ENCODE measurements at regions not wholly inside any gene's neighbourhood (a gene's known extent, or its start where the extent isn't known, plus 50 kb on each side); places are given as distances from the start of the nearest gene placed in this dataset.
"Not testable (repeated sequence)": the region's sequence is repeated elsewhere in the genome, so short reads cannot be mapped to it uniquely, and the experiment has no call there.

DNA sequence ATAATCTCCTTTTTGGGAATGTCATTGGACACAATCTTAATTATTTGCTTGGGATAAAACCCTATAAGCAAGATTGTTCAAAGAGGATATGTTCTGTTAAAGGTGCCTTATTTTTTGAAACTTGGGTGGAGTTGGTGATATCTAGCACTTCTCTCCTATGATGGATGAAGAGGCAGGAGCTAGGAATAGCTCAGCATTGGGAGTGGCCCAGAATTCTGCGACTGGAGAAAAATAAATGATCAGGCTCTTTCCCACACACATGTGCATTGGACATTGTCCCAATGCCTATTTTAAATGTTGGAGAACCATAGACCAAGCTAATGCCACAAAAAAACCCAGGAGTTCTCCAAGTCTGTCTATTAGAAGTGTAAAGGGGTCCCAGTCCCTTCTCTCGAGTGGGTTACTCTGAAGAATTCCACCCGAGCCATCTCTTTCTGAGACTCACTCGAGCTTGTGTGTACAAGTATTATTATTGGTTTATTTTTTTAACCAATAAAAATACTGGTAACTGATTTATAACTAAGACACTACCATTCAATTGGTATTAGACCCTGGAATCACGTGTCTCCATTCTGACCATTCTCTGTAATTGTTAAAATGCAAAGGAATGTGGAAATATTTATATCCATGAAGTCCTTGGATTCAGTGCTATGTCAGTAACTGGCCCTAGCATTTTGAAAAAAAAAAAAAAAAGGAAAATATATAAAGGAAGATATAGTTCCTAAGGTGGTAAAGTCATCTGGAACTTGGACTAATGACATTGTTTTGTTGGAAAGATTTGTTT lies 437.5 kb upstream of the TMEM132C start:
- no peaks in the 10 kb centered on the region for H3K4me1 ChIP-seq (replicated peaks)
- no peaks in the 10 kb centered on the region for H3K36me3 ChIP-seq
- H3K9me3 ChIP-seq (replicated peaks), result no peaks in the 10 kb centered on the region
- peak in 1 of 2 experiments; percentile 3 for DNase-seq (ENCODE audit: low read depth in 1 of 2, low spot score in 2 of 2)
- H3K4me3 ChIP-seq, result no peak overlapping the region
- no peaks in the 10 kb centered on the region for H3K27me3 ChIP-seq (replicated peaks)
- no peak overlapping the region for H3K27ac ChIP-seq

DNA sequence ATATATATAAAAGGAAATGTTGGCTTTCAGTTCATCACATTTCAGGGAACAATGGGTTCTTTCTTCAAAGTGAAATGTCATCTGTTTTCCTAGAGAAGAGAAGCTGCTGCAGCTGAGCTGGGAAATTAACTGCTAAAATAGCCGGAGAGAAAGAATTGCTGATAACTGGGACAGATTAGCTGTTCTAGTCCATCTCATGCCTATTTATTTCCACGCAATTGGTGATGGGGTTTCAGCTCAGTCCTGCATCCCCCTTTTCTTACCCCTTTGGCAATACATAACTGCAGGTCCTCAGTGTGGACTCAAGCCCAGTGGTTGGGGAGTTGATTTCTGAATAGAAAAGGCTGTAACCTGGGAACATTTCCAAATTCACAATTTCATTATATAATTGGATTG lies 436.9 kb upstream of the TMEM132C start:
- Histone ChIP-seq H3K27ac (no peak overlapping the region), H3K4me3 (no peak overlapping the region), H3K9me3 (replicated peaks) (no peaks in the 10 kb centered on the region), H3K27me3 (replicated peaks) (no peaks in the 10 kb centered on the region), H3K36me3 (no peaks in the 10 kb centered on the region), H3K4me1 (replicated peaks) (no peaks in the 10 kb centered on the region)
- no peak for DNase-seq (ENCODE audit: low read depth in 1 of 2, low spot score in 2 of 2)

DNA sequence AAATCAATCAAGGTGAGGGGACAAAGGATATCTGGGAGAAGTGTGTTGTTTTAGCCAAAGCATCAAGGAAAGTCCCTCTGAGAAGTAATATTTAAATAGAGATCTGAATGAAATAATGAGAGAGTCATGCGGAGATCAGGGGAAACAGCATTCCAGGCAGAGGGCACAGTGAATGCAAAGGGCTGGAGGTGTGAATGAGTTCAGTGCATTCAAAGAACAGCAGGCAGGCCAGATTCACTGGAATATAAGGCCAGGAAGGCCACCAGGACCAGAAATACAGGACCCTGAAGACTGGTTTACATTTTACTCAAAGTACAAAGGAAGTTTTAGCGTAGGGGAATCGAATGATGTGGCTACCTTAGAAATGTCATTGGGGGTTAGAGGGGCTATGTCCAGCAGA lies 436.2 kb upstream of the TMEM132C start:
- Histone ChIP-seq H3K4me1 (replicated peaks) (no peaks in the 10 kb centered on the region), H3K4me3 (no peak overlapping the region), H3K36me3 (no peaks in the 10 kb centered on the region), H3K27me3 (replicated peaks) (no peaks in the 10 kb centered on the region), H3K27ac (no peak overlapping the region), H3K9me3 (replicated peaks) (no peaks in the 10 kb centered on the region)
- no peak for DNase-seq (ENCODE audit: low read depth in 1 of 2, low spot score in 2 of 2)

DNA sequence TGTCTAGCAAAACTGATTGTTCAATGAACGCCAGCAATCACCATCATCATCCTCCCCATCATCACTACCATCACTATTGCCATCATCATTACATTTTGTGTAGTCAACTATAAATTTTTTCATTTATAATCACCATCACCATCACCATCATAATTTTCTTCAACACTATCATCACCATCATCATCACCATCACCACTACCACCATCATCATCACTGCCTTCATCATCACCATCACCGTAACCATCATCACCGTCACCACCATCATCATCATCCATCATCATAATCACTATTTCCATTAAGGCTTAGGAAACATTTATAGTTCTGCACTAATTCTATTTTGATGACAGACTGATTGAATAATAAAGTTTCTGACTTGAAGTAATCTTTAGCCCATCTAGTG lies 434.8 kb upstream of the TMEM132C start:
- Histone ChIP-seq H3K9me3 (replicated peaks) (no peaks in the 10 kb centered on the region), H3K27ac (no peak overlapping the region), H3K36me3 (no peaks in the 10 kb centered on the region), H3K27me3 (replicated peaks) (no peaks in the 10 kb centered on the region), H3K4me1 (replicated peaks) (no peaks in the 10 kb centered on the region), H3K4me3 (no peak overlapping the region)
- no peak for DNase-seq (ENCODE audit: low read depth in 1 of 2, low spot score in 2 of 2)

DNA sequence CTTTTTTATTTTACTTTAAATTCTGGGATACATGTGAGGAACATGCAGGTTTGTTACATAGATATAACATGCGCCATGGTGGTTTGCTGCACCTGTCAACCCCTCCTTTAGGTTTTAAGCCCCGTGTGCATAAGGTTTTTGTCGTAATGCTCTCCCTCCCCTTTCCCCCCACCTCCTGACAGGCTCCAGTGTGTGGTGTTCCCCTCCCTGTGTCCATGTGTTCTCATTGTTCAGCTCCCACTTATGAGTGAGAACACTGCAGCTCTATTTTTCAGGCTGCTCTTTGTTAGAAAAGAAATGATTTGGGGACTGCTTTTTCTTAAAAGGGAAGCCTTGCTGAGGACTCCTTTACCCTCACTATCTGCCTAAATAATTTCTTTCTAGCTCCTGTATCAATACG lies 430.2 kb upstream of the TMEM132C start:
- H3K27ac ChIP-seq; H3K4me1 ChIP-seq (replicated peaks); H3K4me3 ChIP-seq; DNase-seq (ENCODE audit: low read depth in 1 of 2, low spot score in 2 of 2); H3K9me3 ChIP-seq (replicated peaks); H3K36me3 ChIP-seq; H3K27me3 ChIP-seq (replicated peaks): not testable (repeated sequence)

DNA sequence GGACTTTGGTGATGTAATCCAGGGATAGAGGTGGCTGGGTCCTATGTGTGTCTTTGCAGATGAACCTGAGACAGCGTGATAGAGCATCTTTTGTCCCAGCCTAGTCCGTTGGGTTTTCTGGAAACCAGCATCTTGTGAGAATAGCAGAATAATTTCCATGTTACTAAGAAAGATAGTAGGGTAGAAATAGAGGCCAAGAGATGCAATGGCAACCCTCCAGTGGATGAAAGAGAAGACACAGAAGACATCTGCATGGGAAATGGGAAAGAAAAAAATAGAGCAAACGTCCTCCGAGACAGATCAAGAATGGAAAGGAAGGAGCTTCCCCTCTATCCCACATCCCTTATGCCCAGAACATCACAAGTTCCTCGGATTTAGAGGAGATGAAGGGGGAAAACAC lies 409.3 kb upstream of the TMEM132C start:
- Histone ChIP-seq H3K9me3 (replicated peaks) (no peaks in the 10 kb centered on the region), H3K27me3 (replicated peaks) (no peaks in the 10 kb centered on the region; the same call in 1 of the 2 replicates), H3K4me1 (replicated peaks) (no peaks in the 10 kb centered on the region), H3K36me3 (no peaks in the 10 kb centered on the region), H3K4me3 (no peak overlapping the region), H3K27ac (no peak overlapping the region)
- DNase-seq (ENCODE audit: low read depth in 1 of 2, low spot score in 2 of 2), result no peak

DNA sequence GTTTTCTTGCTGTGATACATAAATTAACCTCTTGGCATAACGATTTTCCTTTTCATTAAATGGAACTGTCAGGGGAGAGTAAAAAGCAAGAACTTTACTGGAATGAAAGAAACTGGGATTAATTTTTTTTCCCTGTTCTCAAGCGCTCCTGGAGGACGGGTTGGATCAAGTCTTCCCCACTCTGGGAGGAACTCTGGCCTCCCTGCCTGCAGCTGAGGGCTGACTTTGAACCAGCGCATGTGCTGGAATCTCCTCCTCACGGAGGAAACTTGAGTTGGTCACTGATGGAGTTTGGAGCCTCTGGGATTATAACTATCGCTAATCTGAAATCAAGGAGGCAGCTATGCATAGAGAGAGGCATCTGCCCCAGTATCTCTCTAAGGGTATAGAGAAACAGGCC lies 406.4 kb upstream of the TMEM132C start:
- H3K4me3 ChIP-seq, result no peak overlapping the region
- no peaks in the 10 kb centered on the region for H3K27me3 ChIP-seq (replicated peaks)
- no peak for DNase-seq (ENCODE audit: low read depth in 1 of 2, low spot score in 2 of 2)
- H3K9me3 ChIP-seq (replicated peaks), result no peaks in the 10 kb centered on the region
- H3K4me1 ChIP-seq (replicated peaks), result no peaks in the 10 kb centered on the region
- no peak overlapping the region for H3K27ac ChIP-seq
- no peaks in the 10 kb centered on the region for H3K36me3 ChIP-seq

DNA sequence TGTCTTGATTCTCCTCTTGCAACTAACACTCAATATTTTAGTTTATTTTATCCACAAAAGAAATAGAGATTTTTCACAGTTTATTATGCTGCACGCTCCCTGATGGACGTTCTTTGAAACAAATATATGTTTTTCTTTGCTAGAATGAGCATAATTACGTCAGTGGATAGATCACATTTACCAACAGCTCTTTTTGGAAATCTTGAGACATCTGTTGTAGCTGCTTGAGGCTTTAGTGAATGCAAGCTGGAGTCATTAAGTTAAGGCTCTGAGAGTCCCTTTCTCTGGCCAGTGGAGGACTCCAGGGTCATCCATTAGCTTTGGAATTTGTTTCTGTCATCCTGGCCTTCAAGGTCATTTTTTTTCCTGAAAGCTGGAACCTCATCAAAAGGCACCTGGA lies 405.6 kb upstream of the TMEM132C start:
- H3K27me3 ChIP-seq (replicated peaks), result no peaks in the 10 kb centered on the region
- no peak for DNase-seq (ENCODE audit: low read depth in 1 of 2, low spot score in 2 of 2)
- no peaks in the 10 kb centered on the region for H3K36me3 ChIP-seq
- no peak overlapping the region for H3K27ac ChIP-seq
- no peaks in the 10 kb centered on the region for H3K4me1 ChIP-seq (replicated peaks)
- H3K9me3 ChIP-seq (replicated peaks), result no peaks in the 10 kb centered on the region
- H3K4me3 ChIP-seq, result no peak overlapping the region

DNA sequence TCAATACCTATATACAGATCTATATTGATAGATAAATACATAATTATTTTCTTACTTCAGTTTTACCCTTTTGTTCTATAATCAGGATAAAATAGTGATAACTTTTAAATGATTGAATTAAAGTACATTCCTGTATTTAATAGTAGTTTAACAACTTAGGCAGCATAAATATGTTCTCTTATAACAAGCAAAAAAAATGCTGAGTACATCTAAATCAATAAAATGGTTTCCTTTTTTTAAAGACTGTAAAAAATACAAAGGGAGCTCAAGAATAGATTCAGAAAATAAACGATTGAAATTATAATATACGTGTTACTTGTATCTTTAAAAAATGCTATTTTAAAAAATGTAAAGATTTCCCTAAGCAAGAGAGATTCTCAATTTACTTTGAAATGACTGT lies 393.7 kb upstream of the TMEM132C start:
- no peak for DNase-seq (ENCODE audit: low read depth in 1 of 2, low spot score in 2 of 2)
- H3K9me3 ChIP-seq (replicated peaks), result no peaks in the 10 kb centered on the region
- no peak overlapping the region for H3K4me3 ChIP-seq
- no peak overlapping the region for H3K27ac ChIP-seq
- H3K27me3 ChIP-seq (replicated peaks), result no peaks in the 10 kb centered on the region
- H3K36me3 ChIP-seq, result no peaks in the 10 kb centered on the region
- H3K4me1 ChIP-seq (replicated peaks), result no peaks in the 10 kb centered on the region

DNA sequence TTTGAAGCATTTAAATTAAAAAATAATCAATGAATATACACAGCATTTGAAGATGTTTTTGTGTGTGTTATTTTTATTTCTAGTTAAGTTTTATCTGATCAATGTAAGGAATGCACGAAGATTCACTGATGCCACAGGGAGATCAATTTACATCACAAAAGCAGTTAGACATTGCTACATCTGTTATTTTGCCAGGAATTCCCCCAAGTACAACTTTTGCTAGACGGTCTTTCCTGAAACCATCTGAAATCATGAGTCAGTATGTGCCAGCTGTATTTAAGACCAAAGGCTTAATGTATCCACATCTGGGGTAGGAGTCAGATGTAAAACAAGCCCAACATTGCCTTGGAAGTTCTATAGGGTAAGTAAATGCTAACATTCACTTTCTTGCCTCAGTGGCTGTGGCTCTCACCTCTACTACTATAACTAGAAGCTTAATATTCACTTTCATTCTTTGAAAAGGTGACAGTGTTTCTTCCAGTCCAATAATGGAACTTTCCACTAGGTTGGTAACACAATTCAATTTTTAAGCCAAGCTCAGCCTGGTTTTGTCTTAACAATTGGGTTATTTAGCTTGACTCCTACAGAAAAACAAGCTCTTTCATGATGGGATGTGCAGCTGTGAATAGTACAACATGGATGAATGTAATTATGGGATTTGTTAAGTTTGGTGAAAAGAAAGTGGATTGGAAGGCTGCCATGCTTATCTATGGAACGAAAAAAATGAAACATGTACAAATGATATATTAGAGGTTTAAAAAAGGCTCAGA lies 385.4 kb upstream of the TMEM132C start:
- no peaks in the 10 kb centered on the region for H3K27me3 ChIP-seq (replicated peaks)
- no peaks in the 10 kb centered on the region for H3K9me3 ChIP-seq (replicated peaks)
- no peak for DNase-seq (ENCODE audit: low read depth in 1 of 2, low spot score in 2 of 2)
- H3K4me3 ChIP-seq, result no peak overlapping the region
- H3K4me1 ChIP-seq (replicated peaks), result no peaks in the 10 kb centered on the region
- H3K36me3 ChIP-seq, result no peaks in the 10 kb centered on the region
- H3K27ac ChIP-seq, result no peak overlapping the region

DNA sequence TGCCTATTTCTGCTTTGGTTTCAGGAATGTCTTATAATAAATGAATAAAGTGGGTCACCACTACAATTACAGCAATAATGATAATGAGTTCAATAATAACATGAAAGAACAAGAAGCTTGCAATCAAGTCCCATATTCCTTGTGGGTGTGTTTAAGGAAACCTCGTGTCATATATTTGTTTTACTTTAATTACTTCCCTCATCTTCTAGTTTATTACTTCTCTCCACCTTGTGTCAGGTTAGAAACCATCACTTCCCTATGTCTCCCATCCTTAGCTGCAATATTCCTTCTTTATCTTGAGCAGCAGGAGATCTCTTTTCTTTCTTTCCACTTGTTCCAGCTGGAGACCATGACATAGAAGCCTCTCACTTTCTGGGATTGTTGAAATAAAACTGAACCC lies 384.0 kb upstream of the TMEM132C start:
- Histone ChIP-seq H3K27me3 (replicated peaks) (no peaks in the 10 kb centered on the region), H3K36me3 (no peaks in the 10 kb centered on the region), H3K4me3 (no peak overlapping the region), H3K4me1 (replicated peaks) (no peaks in the 10 kb centered on the region), H3K27ac (no peak overlapping the region), H3K9me3 (replicated peaks) (no peaks in the 10 kb centered on the region)
- DNase-seq (ENCODE audit: low read depth in 1 of 2, low spot score in 2 of 2), result no peak

DNA sequence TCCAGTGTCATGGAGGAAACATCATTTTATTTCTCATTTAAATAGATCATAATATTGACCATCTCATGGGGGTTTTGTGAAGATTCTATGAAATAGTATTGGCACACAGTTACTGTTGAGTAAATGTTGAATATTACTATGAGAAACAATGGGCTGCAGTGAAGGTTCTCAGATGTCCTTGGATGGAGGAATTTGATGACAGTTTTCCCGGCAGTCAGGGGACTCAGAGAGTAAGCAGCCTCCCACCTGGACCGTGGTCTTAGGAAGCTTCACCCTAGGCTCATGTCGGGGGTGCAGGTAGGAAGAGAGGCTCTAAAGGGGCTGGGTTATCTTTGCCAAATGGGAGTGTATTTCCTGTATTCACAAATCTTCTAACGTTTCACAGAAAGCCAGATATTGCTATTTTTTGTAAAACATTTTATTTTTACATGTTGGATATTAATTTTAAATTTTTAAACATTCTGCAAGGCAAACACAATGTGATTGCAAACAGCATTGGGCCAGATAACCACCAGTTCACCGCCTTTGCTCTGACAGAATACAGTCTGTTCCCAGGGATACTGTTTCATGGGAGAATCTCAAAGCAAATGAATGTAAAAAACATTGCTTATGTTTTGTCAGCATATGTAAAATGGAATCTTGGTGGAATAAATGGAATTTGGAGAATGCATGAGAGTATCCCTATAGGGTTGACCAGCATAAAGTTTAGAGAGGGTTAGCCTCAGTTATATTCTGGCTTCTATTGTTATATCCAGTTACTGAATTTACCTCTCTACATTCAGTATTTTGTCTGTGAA lies 380.8 kb upstream of the TMEM132C start:
- Histone ChIP-seq H3K4me3 (no peak overlapping the region), H3K36me3 (no peaks in the 10 kb centered on the region), H3K9me3 (replicated peaks) (no peaks in the 10 kb centered on the region), H3K27ac (no peak overlapping the region), H3K27me3 (replicated peaks) (no peaks in the 10 kb centered on the region), H3K4me1 (replicated peaks) (no peaks in the 10 kb centered on the region)
- no peak for DNase-seq (ENCODE audit: low read depth in 1 of 2, low spot score in 2 of 2)

DNA sequence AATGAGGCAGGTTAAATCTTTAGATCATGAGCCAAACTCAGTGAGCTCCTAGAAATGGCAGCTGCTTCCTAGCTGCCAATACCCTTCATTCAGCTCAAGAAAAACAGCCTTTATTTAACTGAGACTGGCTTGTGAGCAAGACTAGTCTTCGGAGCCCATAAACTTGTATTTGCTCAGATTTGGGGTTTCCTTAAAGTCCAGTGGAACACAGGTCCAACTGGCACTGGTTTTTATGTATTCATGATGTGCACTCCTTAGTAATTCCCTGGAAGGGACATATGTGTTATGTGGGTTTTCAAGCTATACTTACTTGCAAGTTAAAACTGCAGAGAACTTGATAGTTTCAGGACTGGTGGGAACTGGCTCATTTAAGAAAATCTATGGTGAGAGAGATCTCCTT lies 380.1 kb upstream of the TMEM132C start:
- H3K27ac ChIP-seq, result no peak overlapping the region
- no peak overlapping the region for H3K4me3 ChIP-seq
- no peaks in the 10 kb centered on the region for H3K4me1 ChIP-seq (replicated peaks)
- no peaks in the 10 kb centered on the region for H3K9me3 ChIP-seq (replicated peaks)
- no peaks in the 10 kb centered on the region for H3K27me3 ChIP-seq (replicated peaks)
- DNase-seq (ENCODE audit: low read depth in 1 of 2, low spot score in 2 of 2), result no peak
- H3K36me3 ChIP-seq, result no peaks in the 10 kb centered on the region
